Anterior cingulate cortex (tissue), 58 donors: ENCODE measurements at regions not wholly inside any gene's neighbourhood (a gene's known extent, or its start where the extent isn't known, plus 50 kb on each side); places are given as distances from the start of the nearest gene placed in this dataset.

Source experiments
- DNase-seq, 58 donors: peaks; one replicate each; lab custom pipeline; 2025; lab: John Stamatoyannopoulos, UW

GRCh38 chr3:780505-780904, 312.3 kb upstream of the CNTN6 start:
- DNase-seq = no peak

GRCh38 chr3:791442-791841, 301.4 kb upstream of the CNTN6 start:
- peak in 2 of 58 donors; percentile 0 to 1 for DNase-seq

- no peak for DNase-seq
Measured at GRCh38 chr3:792630-793029, 300.2 kb upstream of the CNTN6 start.

- no peak for DNase-seq
Measured at GRCh38 chr3:804211-804610, 288.6 kb upstream of the CNTN6 start.

GRCh38 chr3:805326-805725, 287.5 kb upstream of the CNTN6 start:
- no peak for DNase-seq

GRCh38 chr3:806006-806405, 286.8 kb upstream of the CNTN6 start:
- no peak for DNase-seq

- no peak for DNase-seq
Measured at GRCh38 chr3:816605-817004, 276.2 kb upstream of the CNTN6 start.

- DNase-seq = no peak
Measured at GRCh38 chr3:834679-835078, 258.1 kb upstream of the CNTN6 start.

- DNase-seq = no peak
Measured at GRCh38 chr3:835096-835495, 257.7 kb upstream of the CNTN6 start.

- no peak for DNase-seq
Measured at GRCh38 chr3:839981-840380, 252.8 kb upstream of the CNTN6 start.

- DNase-seq = no peak
Measured at GRCh38 chr3:851098-851790, 241.6 kb upstream of the CNTN6 start.

GRCh38 chr3:852033-852432, 240.8 kb upstream of the CNTN6 start:
- DNase-seq = no peak

GRCh38 chr3:853489-853888, 239.3 kb upstream of the CNTN6 start:
- no peak for DNase-seq

- DNase-seq = no peak
Measured at GRCh38 chr3:859135-859534, 233.7 kb upstream of the CNTN6 start.

GRCh38 chr3:861721-862120, 231.1 kb upstream of the CNTN6 start:
- DNase-seq = no peak

- no peak for DNase-seq
Measured at GRCh38 chr3:869269-869668, 223.6 kb upstream of the CNTN6 start.

- no peak for DNase-seq
Measured at GRCh38 chr3:869734-870133, 223.1 kb upstream of the CNTN6 start.

- no peak for DNase-seq
Measured at GRCh38 chr3:871651-872050, 221.2 kb upstream of the CNTN6 start.

GRCh38 chr3:877001-877400, 215.8 kb upstream of the CNTN6 start:
- no peak for DNase-seq

- no peak for DNase-seq
Measured at GRCh38 chr3:878746-879145, 214.1 kb upstream of the CNTN6 start.

- no peak for DNase-seq
Measured at GRCh38 chr3:880371-880770, 212.5 kb upstream of the CNTN6 start.

- no peak for DNase-seq
Measured at GRCh38 chr3:882533-882932, 210.3 kb upstream of the CNTN6 start.
